ENCODE measurements at regions not wholly inside any gene's neighbourhood (a gene's known extent, or its start where the extent isn't known, plus 50 kb on each side); places are given as distances from the start of the nearest gene placed in this dataset.
A peak's percentile ranks its signal among the peaks of the same experiment; 100 is the strongest.

DNA sequence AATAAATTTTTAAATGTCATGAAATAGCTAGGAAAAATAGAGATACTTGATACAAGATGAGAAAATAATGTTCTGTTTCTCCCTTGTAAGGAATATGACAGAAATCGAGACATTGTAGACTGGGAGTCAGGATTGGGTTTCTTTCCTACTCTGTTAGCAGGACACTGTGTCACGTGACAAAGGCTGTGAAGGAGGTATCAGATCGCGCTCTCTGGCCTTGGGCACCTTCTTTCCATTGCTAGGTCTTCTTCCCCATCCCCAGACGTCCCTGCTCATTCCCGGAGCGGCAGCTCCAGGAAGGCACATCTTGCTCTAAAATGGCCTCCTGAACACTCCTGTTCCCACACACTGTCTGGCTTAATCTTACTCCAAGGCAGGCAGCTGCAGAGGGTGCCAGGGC, 133.4 kb downstream of the TM9SF2 start:
- DNase-seq: no peak

DNA sequence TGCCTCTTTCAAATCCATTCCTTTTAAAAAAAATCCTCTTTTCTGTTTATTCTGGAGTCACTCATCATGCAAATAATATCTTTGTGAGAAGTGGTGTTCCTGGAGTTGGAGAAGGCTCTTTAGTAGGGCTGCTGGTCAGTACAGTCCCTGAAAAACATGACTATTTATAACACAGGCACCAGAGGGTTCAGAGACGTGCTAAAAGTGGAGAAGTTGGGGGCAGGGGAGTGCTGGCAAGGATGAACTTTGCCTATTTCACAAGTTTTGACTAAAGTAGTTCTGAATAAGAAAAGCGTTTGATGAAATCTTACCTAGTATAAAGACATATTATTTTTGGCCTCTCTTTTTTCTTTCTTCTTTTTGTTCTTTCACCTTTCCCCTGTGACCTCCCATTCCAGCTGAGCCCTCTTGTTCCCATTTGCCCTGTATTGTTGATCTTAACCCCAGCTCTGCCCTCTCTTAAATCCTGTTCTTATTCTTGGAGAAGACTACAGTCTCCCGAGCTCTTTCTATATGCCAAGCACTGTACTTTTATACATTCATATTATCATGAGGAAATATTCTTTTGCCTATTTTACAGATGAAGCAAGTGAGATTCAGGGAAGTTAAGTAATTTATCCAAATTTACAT, 129.1 kb downstream of the TM9SF2 start:
- DNase-seq: no peak

DNA sequence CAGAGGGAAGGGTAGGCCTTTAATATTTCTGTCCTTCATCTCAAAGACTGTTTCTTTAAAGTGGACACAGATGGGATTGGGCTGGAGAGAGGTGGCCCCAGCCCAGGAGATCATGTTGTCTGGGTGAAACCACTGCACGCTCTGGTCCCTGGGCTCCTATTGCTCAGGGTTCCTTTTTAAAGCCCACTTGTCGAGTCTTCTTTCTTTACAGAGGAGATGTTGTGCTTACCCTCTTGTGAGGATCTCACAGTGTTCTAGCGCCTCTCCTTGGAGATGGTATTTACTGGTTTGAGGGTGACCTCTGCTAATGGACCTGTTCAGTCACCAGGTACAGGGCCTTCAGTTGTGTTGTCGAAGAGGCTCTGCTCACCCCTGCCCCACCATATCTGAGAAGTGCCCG, 128.4 kb downstream of the TM9SF2 start:
- no peak for DNase-seq

GRCh38 chr13:99628442-99628841, 127.2 kb downstream of the TM9SF2 start:
- DNase-seq: no peak

DNA sequence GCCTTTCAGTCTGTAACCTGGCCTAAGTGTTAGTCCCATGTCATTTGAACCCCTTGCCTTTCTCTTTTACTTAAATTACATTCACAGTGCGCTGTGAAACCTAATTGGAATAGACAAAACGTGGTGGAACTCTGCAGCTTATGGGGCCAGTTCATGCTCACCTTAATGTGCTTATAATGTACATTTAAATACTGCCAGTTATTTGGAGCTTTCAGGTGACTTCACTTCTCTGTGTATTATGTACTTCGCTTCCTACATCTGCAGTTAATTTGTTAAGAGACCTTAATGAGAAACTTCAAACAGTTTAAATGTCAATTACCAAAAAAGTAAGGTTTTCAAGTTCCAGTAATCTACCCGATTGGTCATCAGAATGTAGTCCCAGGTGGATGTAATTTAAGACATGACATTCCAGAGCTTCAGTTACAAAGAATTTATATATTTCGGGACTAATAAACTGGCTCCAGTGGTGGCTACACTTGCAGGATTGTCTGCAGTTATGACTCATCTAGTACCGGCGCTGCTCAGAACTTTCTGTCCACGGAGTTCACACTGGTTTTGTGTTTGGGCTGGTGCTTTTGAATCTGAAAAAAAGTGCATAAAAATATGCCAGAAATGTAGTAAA, 125.3 kb downstream of the TM9SF2 start:
- no peak for DNase-seq

GRCh38 chr13:99624936-99625540, 123.8 kb downstream of the TM9SF2 start:
- DNase-seq: no peak

GRCh38 chr13:99620806-99621205, 119.5 kb downstream of the TM9SF2 start:
- DNase-seq: no peak

DNA sequence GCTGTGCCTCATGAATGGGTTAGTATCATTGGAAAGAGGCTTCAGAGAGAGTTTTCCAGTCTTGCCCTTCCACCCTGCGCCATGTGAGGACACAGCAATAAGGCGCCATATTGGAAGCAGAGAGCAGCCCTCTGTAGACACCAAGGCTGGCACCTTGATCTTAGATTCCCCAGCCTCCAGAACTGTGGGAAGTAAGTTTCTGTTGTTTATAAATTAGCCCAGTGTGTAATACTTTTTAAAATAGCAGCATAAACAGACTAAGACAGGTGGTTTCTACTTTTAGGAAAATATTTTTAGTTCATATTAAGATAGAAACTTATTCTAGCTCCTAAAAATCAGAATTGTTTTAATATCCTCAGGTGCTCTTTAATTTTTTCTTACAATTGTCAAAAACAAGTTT, 117.9 kb downstream of the TM9SF2 start:
- no peak for DNase-seq

- DNase-seq: peak; percentile 29
Observed at GRCh38 chr13:99617474-99618255, 116.4 kb downstream of the TM9SF2 start.

GRCh38 chr13:99614465-99614885, 113.2 kb downstream of the TM9SF2 start:
- DNase-seq: no peak

Data from activated CD4-positive, alpha-beta T cell treated with anti-CD3 and anti-CD28 coated beads, Interleukin-2, Interleukin-6, amounts not matched to agents 100 ng/mL and 50 ng/mL, durations not matched to agents 16 hours and 8 hours (primary cell).